SK-N-SH treated with all-trans-retinoic acid at 6 μM for 48 hours (cell line): ENCODE measurements at regions not wholly inside any gene's neighbourhood (a gene's known extent, or its start where the extent isn't known, plus 50 kb on each side); places are given as distances from the start of the nearest gene placed in this dataset.

Experiments used
- CREB5 ChIP-seq: fragments of 250-450 bp; sonication (Bioruptor Pico); IDR thresholded peaks from 2 replicates; pipeline ENCODE4 v1.5.1; 2020; ENCODE audit warnings: low read depth, mild to moderate bottlenecking, moderate library complexity
- CSDC2 ChIP-seq: fragments of 250-450 bp; sonication (Bioruptor Pico); IDR thresholded peaks from 2 replicates; pipeline ENCODE4 v1.5.0; 2020; ENCODE audit warnings: mild to moderate bottlenecking, moderate library complexity
- ESRRG ChIP-seq: fragments of 250-450 bp; sonication (Bioruptor Pico); IDR thresholded peaks from 2 replicates; pipeline ENCODE4 v1.6.1; 2021; ENCODE audit warnings: mild to moderate bottlenecking
- PATZ1 ChIP-seq: fragments of 250-450 bp; sonication (Bioruptor Pico); IDR thresholded peaks from 2 replicates; pipeline ENCODE4 v1.8.0; 2020; ENCODE audit warnings: mild to moderate bottlenecking, moderate library complexity, borderline replicate concordance
- POU6F1 ChIP-seq: fragments of 250-450 bp; sonication (Bioruptor Pico); IDR thresholded peaks from 2 replicates; pipeline ENCODE4 v1.8.0; 2021; ENCODE audit warnings: low read depth, mild to moderate bottlenecking, moderate library complexity, borderline replicate concordance
- RARB ChIP-seq: fragments of 250-450 bp; sonication (Bioruptor Pico); IDR thresholded peaks from 2 replicates; pipeline ENCODE4 v1.8.0; 2021; ENCODE audit warnings: mild to moderate bottlenecking, moderate library complexity
- SNAI2 ChIP-seq: fragments of 250-450 bp; sonication (Bioruptor Pico); IDR thresholded peaks from 2 replicates; pipeline ENCODE4 v1.5.0; 2020; ENCODE audit warnings: mild to moderate bottlenecking, moderate library complexity
- TSHZ2 ChIP-seq: fragments of 250-450 bp; sonication (Bioruptor Pico); IDR thresholded peaks from 2 replicates; pipeline ENCODE4 v1.5.0; 2020; ENCODE audit warnings: mild to moderate bottlenecking, moderate library complexity
- ZC3H10 ChIP-seq: fragments of 250-450 bp; sonication (Bioruptor Pico); IDR thresholded peaks from 2 replicates; pipeline ENCODE4 v1.5.1; 2021; ENCODE audit warnings: mild to moderate bottlenecking, moderate library complexity
- ZFP3 ChIP-seq: fragments of 250-450 bp; sonication (Bioruptor Pico); IDR thresholded peaks from 2 replicates; pipeline ENCODE4 v1.5.0; 2020; ENCODE audit warnings: mild to moderate bottlenecking, moderate library complexity
- ZFP30 ChIP-seq: fragments of 450-650 bp; formaldehyde crosslinking; IDR thresholded peaks from 2 replicates; pipeline ENCODE4 v1.5.0; 2022; ENCODE audit warnings: mild to moderate bottlenecking, moderate library complexity
- ZNF565 ChIP-seq: fragments of 450-650 bp; formaldehyde crosslinking; conservative IDR thresholded peaks from 2 replicates; pipeline ENCODE4 v1.5.0; 2020; ENCODE audit warnings: low read depth, mild to moderate bottlenecking, moderate library complexity
- ZNF70 ChIP-seq: fragments of 450-650 bp; formaldehyde crosslinking; IDR thresholded peaks from 2 replicates; pipeline ENCODE4 v1.5.0; 2020; ENCODE audit warnings: mild to moderate bottlenecking, moderate library complexity

- TF ChIP-seq ZFP3 (CRISPR knock-in tag): no peak
- TF ChIP-seq CREB5 (CRISPR knock-in tag): no peak
- no peak for TF ChIP-seq CSDC2 (CRISPR knock-in tag)
- TF ChIP-seq PATZ1 (CRISPR knock-in tag): no peak
- TF ChIP-seq ZFP30: no peak
- TF ChIP-seq SNAI2: no peak
- TF ChIP-seq RARB (CRISPR knock-in tag): no peak
- no peak for TF ChIP-seq POU6F1 (CRISPR knock-in tag)
- no peak for TF ChIP-seq ZC3H10 (CRISPR knock-in tag)
- no peak for TF ChIP-seq ZNF70 (CRISPR knock-in tag)
- TF ChIP-seq TSHZ2 (CRISPR knock-in tag): no peak
- TF ChIP-seq ESRRG: no peak
- TF ChIP-seq ZNF565 (CRISPR knock-in tag): no peak
These were observed 537.8 kb upstream of the FTMT start for GRCh38 chr5:121313886-121314285.
